HepG2 (cell line): ENCODE measurements at regions not wholly inside any gene's neighbourhood (a gene's known extent, or its start where the extent isn't known, plus 50 kb on each side); places are given as distances from the start of the nearest gene placed in this dataset.
A peak's percentile ranks its signal among the peaks of the same experiment; 100 is the strongest.

ENCODE experiments used
- ATAC-seq: fragments of 200-7000 bp; cut with Tn5 transposase; 3 replicates; pipeline ENCODE4 v1.9.1; 2020; ENCODE audit warnings: mild to moderate bottlenecking, moderate library complexity
- BruUV-seq: library from RNA; stranded (reverse); fragments of 400-500 nt; replicated peaks from 2 replicates; lab custom pipeline; 2021; lab: Mats Ljungman, UMichigan
- CTCF ChIA-PET: fragments of 300-600 bp; formaldehyde crosslinking; extraction: SDS; loops from one replicate; lab custom pipeline; 2021; ENCODE audit warnings: low total read pairs, inconsistent platforms, low intra/inter-chr PET ratio; lab: Yijun Ruan, JAX
- POLR2A ChIA-PET: fragments of 350-600 bp; sonication (Branson Sonifier 250); formaldehyde crosslinking; loops from one replicate; lab custom pipeline; 2020; ENCODE audit warnings: antibody characterized with exemption, inconsistent platforms; lab: Yijun Ruan, JAX
- DNase-seq: peaks from one replicate; pipeline ENCODE4 v3.0.0-alpha.2; 2015; ENCODE audit warnings: low spot score
- FAIRE-seq: peaks from 3 replicates; lab custom pipeline; 2011; peaks lifted over from hg19 to GRCh38; lab: Jason Lieb, UNC
- H2AFZ ChIP-seq: one replicate; pipeline ENCODE4 v1.6.1; 2011; ENCODE audit warnings: low read length, inconsistent platforms
- H3K27ac ChIP-seq: fragments of 300-600 bp; 3 replicates; pipeline ENCODE4 v1.8.0; 2011; ENCODE audit warnings: mixed run types, mild to moderate bottlenecking, mixed read lengths, low read length, inconsistent platforms; ENCODE audit not compliant: insufficient read depth; ENCODE audit errors: extremely low read length
- H3K27me3 ChIP-seq, 2 experiments: fragments of 200-600 bp in 1 of 2; 2 replicates in 1 of 2; 3 replicates in 1 of 2; pipeline versions ENCODE4 v1.6.0 to v1.8.0; 2011; ENCODE audit warnings: low read length in 2 of 2, mild to moderate bottlenecking in 2 of 2, moderate library complexity in 2 of 2, inconsistent platforms in 1 of 2; ENCODE audit not compliant: insufficient read depth in 2 of 2, control insufficient read depth in 1 of 2
- H3K36me3 ChIP-seq, 2 experiments: fragments of 200-600 bp in 1 of 2; replicated peaks in 1 of 2; 2 replicates in 1 of 2; 3 replicates in 1 of 2; pipeline versions ENCODE4 v1.5.1 to v1.8.0; 2011; ENCODE audit warnings: low read length in 2 of 2, inconsistent platforms in 1 of 2; ENCODE audit not compliant: insufficient read depth in 2 of 2, control insufficient read depth in 1 of 2
- H3K4me1 ChIP-seq: 2 replicates; pipeline ENCODE4 v1.5.1; 2012; ENCODE audit warnings: low read length, inconsistent platforms; ENCODE audit not compliant: insufficient read depth
- H3K4me2 ChIP-seq: 2 replicates; pipeline ENCODE4 v1.6.0; 2011; ENCODE audit warnings: low read depth, low read length, inconsistent platforms
- H3K4me3 ChIP-seq, 3 experiments: fragments of 200-600 bp in 1 of 3; sonication (generic), shearing (Covaris generic) in 1 of 3; replicated peaks in 1 of 3; 2 replicates each; pipeline ENCODE4 v1.5.1; 2011 to 2016; ENCODE audit warnings: low read length in 3 of 3, inconsistent platforms in 2 of 3, low read depth in 2 of 3, mild to moderate bottlenecking in 2 of 3, control low read depth in 1 of 3, mixed read lengths in 1 of 3; ENCODE audit not compliant: insufficient read depth in 1 of 3
- H3K79me2 ChIP-seq: one replicate; pipeline ENCODE4 v1.6.1; 2011; ENCODE audit warnings: low read length, inconsistent platforms; ENCODE audit not compliant: insufficient read depth
- H3K9ac ChIP-seq: 2 replicates; pipeline ENCODE4 v1.6.0; 2011; ENCODE audit warnings: mild to moderate bottlenecking, low read depth, low read length, inconsistent platforms; ENCODE audit not compliant: insufficient read depth
- H3K9me3 ChIP-seq: 2 replicates; pipeline ENCODE4 v1.5.1; 2012; ENCODE audit warnings: mild to moderate bottlenecking, low read length
- H4K20me1 ChIP-seq: 2 replicates; pipeline ENCODE4 v1.6.0; 2011; ENCODE audit warnings: inconsistent platforms, mild to moderate bottlenecking, low read length, moderate library complexity; ENCODE audit not compliant: insufficient read depth
- HHEX ChIP-seq: IDR thresholded peaks from 2 replicates; pipeline ENCODE4 v1.6.1; 2016; ENCODE audit warnings: control low read depth
- JUNB ChIP-seq: sonication (generic); formaldehyde crosslinking; IDR thresholded peaks from 2 replicates; pipeline ENCODE4 v1.8.0; 2022; ENCODE audit warnings: missing genetic modification reagents, mild to moderate bottlenecking, borderline replicate concordance
- LCORL ChIP-seq, 2 experiments: fragments of 450-650 bp in 1 of 2; sonication (generic) in 1 of 2; formaldehyde crosslinking in 1 of 2; IDR thresholded peaks; 2 replicates each; pipeline versions ENCODE4 v1.5.0 to v1.6.1; 2017 to 2020; ENCODE audit warnings: antibody characterized with exemption in 1 of 2, missing genetic modification reagents in 1 of 2
- MAF1 ChIP-seq: sonication (generic); formaldehyde crosslinking; IDR thresholded peaks from 2 replicates; pipeline ENCODE4 v1.5.0; 2020; ENCODE audit warnings: missing genetic modification reagents, borderline replicate concordance
- NR1H2 ChIP-seq: sonication (generic); formaldehyde crosslinking; IDR thresholded peaks from 2 replicates; pipeline ENCODE4 v1.8.1; 2022; ENCODE audit warnings: low read depth, missing genetic modification reagents, borderline replicate concordance
- RAD51 ChIP-seq: fragments of 450-650 bp; IDR thresholded peaks from 2 replicates; pipeline ENCODE4 v1.6.1; 2016; ENCODE audit warnings: borderline replicate concordance
- ZMYM3 ChIP-seq: sonication (generic); formaldehyde crosslinking; IDR thresholded peaks from 2 replicates; pipeline ENCODE4 v1.5.1; 2020; ENCODE audit warnings: mild to moderate bottlenecking, missing genetic modification reagents
- ZNF160 ChIP-seq: sonication (generic); formaldehyde crosslinking; IDR thresholded peaks from 2 replicates; pipeline ENCODE4 v1.8.0; 2022; ENCODE audit warnings: mild to moderate bottlenecking, inconsistent platforms, missing genetic modification reagents
- ZNF441 ChIP-seq: sonication (generic); formaldehyde crosslinking; IDR thresholded peaks from 2 replicates; pipeline ENCODE4 v1.7.0; 2021; ENCODE audit warnings: missing genetic modification reagents, borderline replicate concordance
- ZNF510 ChIP-seq: sonication (generic); formaldehyde crosslinking; IDR thresholded peaks from 2 replicates; pipeline ENCODE4 v1.4.0; 2020; ENCODE audit warnings: low read depth, mild to moderate bottlenecking, missing genetic modification reagents
- ZNF607 ChIP-seq: sonication (generic); formaldehyde crosslinking; IDR thresholded peaks from 2 replicates; pipeline ENCODE4 v1.5.1; 2020; ENCODE audit warnings: missing genetic modification reagents, mild to moderate bottlenecking, borderline replicate concordance
- ZNF768 ChIP-seq: sonication (generic); formaldehyde crosslinking; IDR thresholded peaks from 2 replicates; pipeline ENCODE4 v1.4.0; 2020; ENCODE audit warnings: missing genetic modification reagents
- WGBS: methylation state at CpG from one replicate; pipeline ENCODE4 v1.1.6; 2017; ENCODE audit warnings: low lambda C conversion rate; 5-methylcytosine and 5-hydroxymethylcytosine counted together
- in situ Hi-C: cut with HindIII; loops from 2 replicates; pipeline ENCODE4 v1.10.0; 2017; ENCODE audit warnings: low pct_unique_long_range_greater_than_20kb; ENCODE audit not compliant: extremely low pct_ligation_motif_present
- intact Hi-C: fragments of 100-400 bp; cut with micrococcal nuclease; formaldehyde crosslinking; loops from one replicate; pipeline ENCODE4 v1.10.0; 2022; ENCODE audit not compliant: unreplicated experiment
- TF ChIP-seq, protein P1 (sequence below): sonication (generic); formaldehyde crosslinking; IDR thresholded peaks from 2 replicates; pipeline ENCODE4 v1.5.1; 2020; ENCODE audit warnings: missing genetic modification reagents, mild to moderate bottlenecking, borderline replicate concordance
- TF ChIP-seq, protein P2 (sequence below): sonication (generic); formaldehyde crosslinking; IDR thresholded peaks from 2 replicates; pipeline ENCODE4 v1.4.0; 2020; ENCODE audit warnings: missing genetic modification reagents

DNA sequence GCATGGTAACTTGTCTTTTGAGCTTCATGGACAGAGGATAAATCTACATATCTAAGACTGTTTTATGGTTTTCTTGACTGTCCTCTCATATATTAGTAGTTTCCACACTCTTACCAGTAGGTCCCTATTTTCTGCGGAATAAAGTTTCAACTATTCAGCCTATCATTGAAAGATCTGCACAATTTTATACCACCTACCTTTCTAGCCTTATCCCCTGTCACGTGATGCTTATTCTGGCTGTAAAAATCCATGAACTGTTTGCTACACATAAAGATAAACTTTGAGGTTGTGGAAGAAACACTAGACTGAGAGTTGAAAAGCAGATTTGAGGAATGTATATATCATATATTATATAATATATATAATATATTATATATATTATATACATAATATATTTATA lies 423.8 kb downstream of the TENT5A start:
- Histone ChIP-seq H3K9ac (no peak overlapping the region), H3K79me2 (no peaks in the 10 kb centered on the region), H3K4me1 (no peaks in the 10 kb centered on the region), H3K27ac (no peak overlapping the region), H3K9me3 (no peaks in the 10 kb centered on the region), H2AFZ (no peak overlapping the region), H3K27me3 (no peaks in the 10 kb centered on the region), H3K4me3 (no peak overlapping the region), H3K36me3 (no peaks in the 10 kb centered on the region), H4K20me1 (no peaks in the 10 kb centered on the region), H3K4me2 (no peak overlapping the region)
- in situ Hi-C loops: no loop called here
- intact Hi-C loops: no loop called here
- ATAC-seq (no peak), DNase-seq (no peak), FAIRE-seq (no peak)
- 3% methylated on average over 2 of the region's 2 CpGs for WGBS
- POLR2A ChIA-PET: no interaction called here
- TF ChIP-seq RAD51 (peak; percentile 54; the same call in 1 of the 2 replicates), MAF1 (CRISPR knock-in tag) (no peak), HHEX (no peak)
- no TSS peak for BruUV-seq
- CTCF ChIA-PET: no interaction called here

DNA sequence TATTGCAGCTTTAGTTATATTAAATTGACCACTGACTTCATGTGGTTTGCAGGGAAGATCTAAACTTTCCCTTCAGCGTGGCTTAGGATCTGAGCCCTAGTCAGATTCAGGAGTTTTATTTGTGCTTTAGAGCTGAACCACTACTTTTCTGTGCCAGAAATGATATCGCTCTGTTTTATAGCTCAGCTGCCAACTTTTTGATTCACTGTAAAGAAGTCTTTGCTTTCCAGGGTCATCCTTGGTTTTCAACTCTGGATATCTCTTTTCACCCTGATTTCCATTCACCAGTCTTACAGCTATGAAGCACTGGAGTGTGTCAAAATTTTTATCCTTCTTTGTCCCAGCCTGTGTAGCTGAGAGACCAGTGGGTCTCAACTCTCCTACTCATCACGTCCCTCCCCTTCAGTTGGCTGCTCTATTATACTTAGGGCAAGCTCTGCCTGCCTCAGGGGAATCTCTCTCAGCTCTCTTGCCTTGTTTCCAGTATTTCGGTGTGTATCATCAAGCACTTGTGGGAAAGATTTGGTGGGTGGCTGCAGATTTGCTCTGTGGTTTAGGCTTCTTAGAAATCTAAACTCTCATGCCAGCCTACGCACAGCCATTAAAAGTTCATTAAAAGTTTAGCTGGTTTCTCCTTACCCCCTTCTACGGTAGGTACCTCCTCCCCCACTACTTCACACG lies 425.5 kb downstream of the TENT5A start:
- FAIRE-seq: no peak
- Histone ChIP-seq H3K36me3 (no peaks in the 10 kb centered on the region), H3K9me3 (no peaks in the 10 kb centered on the region), H3K27me3 (no peaks in the 10 kb centered on the region), H3K4me2 (no peak overlapping the region), H4K20me1 (no peaks in the 10 kb centered on the region), H3K9ac (no peak overlapping the region), H3K27ac (no peak overlapping the region), H3K4me3 (no peak overlapping the region), H3K79me2 (no peaks in the 10 kb centered on the region), H3K4me1 (no peaks in the 10 kb centered on the region), H2AFZ (no peak overlapping the region)
- ChIA-PET POLR2A (no interaction called here), CTCF (no interaction called here)
- no peak for DNase-seq
- intact Hi-C loops (no loop called here), in situ Hi-C loops (no loop called here)
- no TSS peak for BruUV-seq
- TF ChIP-seq LCORL (IDR thresholded peaks at IDR 0.05): no peak
- no peak for TF ChIP-seq LCORL (CRISPR knock-in tag; IDR thresholded peaks at IDR 0.05)
- no peak for TF ChIP-seq ZNF160 (CRISPR knock-in tag)
- no peak for TF ChIP-seq ZNF607
- no peak for TF ChIP-seq JUNB
- TF ChIP-seq ZNF768 (CRISPR knock-in tag): no peak
- TF ChIP-seq, protein P1, sequence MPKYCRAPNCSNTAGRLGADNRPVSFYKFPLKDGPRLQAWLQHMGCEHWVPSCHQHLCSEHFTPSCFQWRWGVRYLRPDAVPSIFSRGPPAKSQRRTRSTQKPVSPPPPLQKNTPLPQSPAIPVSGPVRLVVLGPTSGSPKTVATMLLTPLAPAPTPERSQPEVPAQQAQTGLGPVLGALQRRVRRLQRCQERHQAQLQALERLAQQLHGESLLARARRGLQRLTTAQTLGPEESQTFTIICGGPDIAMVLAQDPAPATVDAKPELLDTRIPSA: no peak
- no peak for TF ChIP-seq ZNF510 (CRISPR knock-in tag)
- no peak for TF ChIP-seq ZNF441 (CRISPR knock-in tag)
- TF ChIP-seq, protein P2, sequence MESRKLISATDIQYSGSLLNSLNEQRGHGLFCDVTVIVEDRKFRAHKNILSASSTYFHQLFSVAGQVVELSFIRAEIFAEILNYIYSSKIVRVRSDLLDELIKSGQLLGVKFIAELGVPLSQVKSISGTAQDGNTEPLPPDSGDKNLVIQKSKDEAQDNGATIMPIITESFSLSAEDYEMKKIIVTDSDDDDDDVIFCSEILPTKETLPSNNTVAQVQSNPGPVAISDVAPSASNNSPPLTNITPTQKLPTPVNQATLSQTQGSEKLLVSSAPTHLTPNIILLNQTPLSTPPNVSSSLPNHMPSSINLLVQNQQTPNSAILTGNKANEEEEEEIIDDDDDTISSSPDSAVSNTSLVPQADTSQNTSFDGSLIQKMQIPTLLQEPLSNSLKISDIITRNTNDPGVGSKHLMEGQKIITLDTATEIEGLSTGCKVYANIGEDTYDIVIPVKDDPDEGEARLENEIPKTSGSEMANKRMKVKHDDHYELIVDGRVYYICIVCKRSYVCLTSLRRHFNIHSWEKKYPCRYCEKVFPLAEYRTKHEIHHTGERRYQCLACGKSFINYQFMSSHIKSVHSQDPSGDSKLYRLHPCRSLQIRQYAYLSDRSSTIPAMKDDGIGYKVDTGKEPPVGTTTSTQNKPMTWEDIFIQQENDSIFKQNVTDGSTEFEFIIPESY (CRISPR knock-in tag): no peak
- TF ChIP-seq NR1H2: no peak
- TF ChIP-seq ZMYM3: no peak
- WGBS: 4% methylated on average over 7 of the region's 7 CpGs
- no peak for ATAC-seq
